H1 (cell line): ENCODE measurements at regions not wholly inside any gene's neighbourhood (a gene's known extent, or its start where the extent isn't known, plus 50 kb on each side); places are given as distances from the start of the nearest gene placed in this dataset.

Experiments
- BRCA1 ChIP-seq: IDR thresholded peaks from 2 replicates; pipeline ENCODE4 v1.6.1; 2012; ENCODE audit warnings: low read depth, low read length, improper control_type of control experiment
- CHD7 ChIP-seq: fragments of 300-600 bp; sonication (generic); IDR thresholded peaks from 2 replicates; pipeline ENCODE4 v1.7.1; 2012; ENCODE audit warnings: low read length, moderate library complexity, mild to moderate bottlenecking, inconsistent platforms; ENCODE audit not compliant: insufficient replicate concordance
- EGR1 ChIP-seq: IDR thresholded peaks from 2 replicates; pipeline ENCODE4 v1.6.1; 2011; ENCODE audit warnings: low read depth, low read length, borderline replicate concordance
- JUN ChIP-seq: IDR thresholded peaks from 2 replicates; pipeline ENCODE4 v1.6.1; 2011; ENCODE audit warnings: low read depth, mild to moderate bottlenecking, improper control_type of control experiment, low read length
- PHF8 ChIP-seq: fragments of 200-600 bp; sonication (generic); conservative IDR thresholded peaks from 2 replicates; pipeline ENCODE4 v1.7.1; 2012; ENCODE audit warnings: low read depth, mild to moderate bottlenecking, inconsistent platforms, low read length, moderate library complexity
- SAP30 ChIP-seq: fragments of 300-600 bp; sonication (generic); IDR thresholded peaks from 2 replicates; pipeline ENCODE4 v1.7.1; 2012; ENCODE audit warnings: low read length, moderate library complexity, mild to moderate bottlenecking, inconsistent platforms; ENCODE audit not compliant: insufficient read depth, insufficient replicate concordance
- TBP ChIP-seq: IDR thresholded peaks from 2 replicates; pipeline ENCODE4 v1.6.1; 2011; ENCODE audit warnings: low read depth, low read length, improper control_type of control experiment
- TF ChIP-seq, protein P1 (sequence below): IDR thresholded peaks from 2 replicates; pipeline ENCODE4 v1.6.1; 2012; ENCODE audit warnings: inconsistent platforms

DNA sequence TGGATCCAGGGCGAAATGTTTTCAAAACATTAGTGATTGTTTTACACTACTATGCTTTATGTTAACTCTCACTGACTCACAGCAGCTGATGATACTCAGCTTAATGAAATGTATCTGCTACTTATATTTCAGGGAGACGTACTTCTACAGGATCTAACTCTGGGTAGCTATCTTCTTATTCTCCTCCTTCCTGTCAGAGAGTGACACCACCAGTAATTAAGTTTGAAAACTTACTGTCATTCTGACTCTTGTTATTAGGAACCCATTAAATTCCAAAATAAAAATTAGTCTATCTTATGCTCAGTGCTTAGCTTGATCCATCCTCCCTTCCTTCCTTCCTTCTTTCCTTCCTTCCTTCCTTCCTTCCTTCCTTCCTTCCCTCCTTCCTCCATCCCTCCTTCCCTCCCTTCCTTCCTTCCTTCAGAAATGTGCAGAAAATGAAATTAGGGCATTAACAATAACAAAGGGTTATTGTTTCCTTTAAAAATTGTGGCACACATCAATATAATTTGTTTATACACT lies 441.1 kb downstream of the MEIS1 start (continued):
- TF ChIP-seq CHD7 (no peak), EGR1 (no peak), PHF8 (no peak), TBP (no peak), SAP30 (no peak), JUN (no peak), BRCA1 (no peak)
- TF ChIP-seq, protein P1, sequence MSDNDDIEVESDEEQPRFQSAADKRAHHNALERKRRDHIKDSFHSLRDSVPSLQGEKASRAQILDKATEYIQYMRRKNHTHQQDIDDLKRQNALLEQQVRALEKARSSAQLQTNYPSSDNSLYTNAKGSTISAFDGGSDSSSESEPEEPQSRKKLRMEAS = no peak
